ENCODE measurements at regions not wholly inside any gene's neighbourhood (a gene's known extent, or its start where the extent isn't known, plus 50 kb on each side); places are given as distances from the start of the nearest gene placed in this dataset.
A peak's percentile ranks its signal among the peaks of the same experiment; 100 is the strongest.

DNA sequence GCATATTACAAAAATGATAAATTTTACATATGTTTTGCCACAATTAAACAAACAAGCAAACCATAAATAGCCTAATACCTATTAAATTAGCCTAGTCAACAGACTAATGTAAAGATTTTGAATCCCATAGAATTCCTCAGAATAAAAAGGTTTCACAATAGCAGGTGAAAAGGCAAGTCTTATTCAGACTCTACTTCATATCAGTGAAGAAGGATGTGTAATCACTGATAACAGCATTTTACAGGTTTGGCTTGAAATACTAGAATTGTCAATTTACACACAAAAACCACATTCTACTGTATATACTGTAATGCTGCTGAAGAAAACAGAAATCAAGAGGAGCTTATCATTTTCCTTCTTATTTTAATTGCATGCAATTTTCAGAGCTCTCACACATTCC is 90.8 kb upstream of the SSTR1 start:
- no peak for DNase-seq (ENCODE audit: low read depth)

DNA sequence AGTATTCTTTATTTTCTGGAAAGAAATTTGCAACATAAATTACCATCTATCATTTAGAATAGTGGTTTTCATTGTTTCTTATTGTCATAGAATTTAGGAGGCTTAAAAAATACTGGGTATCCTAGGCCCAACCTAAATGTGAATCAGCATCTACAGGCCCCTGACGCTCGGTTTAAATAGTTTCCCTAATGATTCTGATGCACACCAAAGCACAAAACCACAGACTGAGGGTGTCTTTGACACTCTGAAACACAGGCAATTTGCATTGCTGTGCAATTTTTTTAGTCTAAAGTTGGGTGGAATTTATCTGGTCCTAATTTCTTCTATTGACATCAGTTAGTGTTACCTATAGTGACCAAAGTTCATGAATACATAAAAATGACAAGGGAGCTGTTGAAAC is 87.6 kb upstream of the SSTR1 start:
- no peak for DNase-seq (ENCODE audit: low read depth)

DNA sequence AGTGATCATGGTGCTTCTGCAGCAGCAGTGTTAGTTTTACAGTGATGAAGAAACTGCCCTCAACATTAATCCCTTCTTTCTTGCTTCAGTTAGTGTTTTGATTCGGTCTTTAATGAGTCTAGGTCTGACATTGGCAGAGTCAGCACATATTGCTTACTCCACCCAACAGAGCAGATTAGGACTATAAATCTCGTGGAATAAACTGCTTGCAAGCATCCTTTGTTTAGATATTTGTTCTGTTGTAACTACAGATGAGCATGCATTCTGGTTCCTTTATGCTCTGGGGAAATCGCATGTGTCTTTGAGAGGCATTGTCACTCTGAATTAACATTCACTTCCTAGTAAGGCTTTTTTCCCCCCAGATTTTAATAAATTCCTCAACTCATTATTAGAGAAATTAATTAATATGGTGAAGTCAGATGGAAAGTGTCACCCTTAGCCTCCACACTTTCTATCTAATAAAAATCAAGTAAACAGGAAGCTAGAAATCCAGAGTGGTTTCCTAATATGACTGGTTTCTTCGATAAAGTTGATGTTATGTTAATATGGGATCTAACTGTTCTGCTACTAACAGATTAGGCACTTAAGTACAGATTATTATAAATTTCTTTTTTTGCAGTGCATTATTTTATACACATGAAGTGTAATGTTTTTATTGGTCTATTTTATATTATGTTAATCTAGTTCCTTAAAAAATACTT is 86.2 kb upstream of the SSTR1 start:
- DNase-seq (ENCODE audit: low read depth) = no peak

DNA sequence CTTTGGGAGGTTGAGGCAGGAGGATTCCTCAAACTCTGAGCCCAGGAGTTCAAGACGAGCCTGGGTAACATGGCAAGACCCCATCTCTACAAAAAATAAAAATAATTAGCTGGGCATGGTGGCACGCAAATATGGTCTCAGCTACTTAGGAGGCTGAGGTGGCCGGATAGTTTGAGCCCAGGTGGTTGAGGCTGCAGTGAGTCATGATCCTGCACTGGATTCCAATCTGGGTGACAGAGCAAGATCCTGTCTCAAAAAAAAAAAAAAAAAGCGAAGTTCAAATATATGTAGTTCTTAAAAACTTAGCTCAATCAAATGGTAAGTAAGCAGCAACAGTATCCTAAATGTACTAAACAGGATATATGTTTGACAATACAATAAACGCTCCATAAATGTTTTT is 85.5 kb upstream of the SSTR1 start:
- DNase-seq (ENCODE audit: low read depth) = no peak

DNA sequence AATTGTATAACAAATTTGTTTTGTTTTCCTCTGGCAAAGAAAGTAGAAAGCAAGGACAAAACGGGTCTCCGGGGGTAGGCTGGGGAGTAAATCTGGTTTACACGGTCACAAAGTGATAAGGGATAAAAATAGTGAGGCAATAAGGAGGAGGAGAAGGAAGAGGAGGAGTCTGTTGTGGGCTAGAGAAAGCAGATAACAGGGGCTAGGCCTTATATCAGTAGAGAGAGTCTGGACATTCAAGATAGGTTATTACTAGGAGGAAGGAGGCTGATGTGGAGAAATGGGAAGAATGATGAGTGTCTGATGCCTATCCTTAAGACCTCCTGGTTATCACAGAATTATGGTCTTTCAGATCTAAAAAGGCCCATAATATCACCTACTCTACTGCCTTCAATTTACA is 83.2 kb upstream of the SSTR1 start:
- no peak for DNase-seq (ENCODE audit: low read depth)

DNA sequence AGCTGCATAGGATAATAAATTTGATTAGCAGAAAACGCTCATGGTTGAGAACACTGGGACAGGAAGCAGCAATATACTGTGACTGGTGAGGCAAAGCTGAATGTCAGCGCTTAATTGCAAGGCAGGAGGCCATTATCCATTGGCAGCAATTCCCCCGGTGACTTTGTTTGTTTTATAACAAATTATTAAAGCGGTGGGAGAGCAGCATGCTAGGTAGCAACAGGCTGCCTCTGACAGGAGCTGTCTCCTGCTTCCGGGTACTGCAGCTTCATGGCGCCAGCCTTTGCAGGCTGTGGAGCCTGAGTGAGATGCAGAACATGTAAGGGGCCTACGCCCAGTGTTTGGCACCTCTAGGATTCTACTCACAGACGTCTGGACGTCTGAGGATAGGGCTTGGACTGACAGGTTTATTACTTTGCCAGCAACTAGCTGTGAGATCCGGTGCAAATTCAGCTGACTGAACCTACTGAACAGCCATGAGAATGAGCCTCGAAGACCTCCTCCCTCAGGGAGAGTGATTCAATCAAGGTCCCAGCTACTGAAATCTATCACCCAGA is 82.1 kb upstream of the SSTR1 start:
- DNase-seq (ENCODE audit: low read depth) = no peak

DNA sequence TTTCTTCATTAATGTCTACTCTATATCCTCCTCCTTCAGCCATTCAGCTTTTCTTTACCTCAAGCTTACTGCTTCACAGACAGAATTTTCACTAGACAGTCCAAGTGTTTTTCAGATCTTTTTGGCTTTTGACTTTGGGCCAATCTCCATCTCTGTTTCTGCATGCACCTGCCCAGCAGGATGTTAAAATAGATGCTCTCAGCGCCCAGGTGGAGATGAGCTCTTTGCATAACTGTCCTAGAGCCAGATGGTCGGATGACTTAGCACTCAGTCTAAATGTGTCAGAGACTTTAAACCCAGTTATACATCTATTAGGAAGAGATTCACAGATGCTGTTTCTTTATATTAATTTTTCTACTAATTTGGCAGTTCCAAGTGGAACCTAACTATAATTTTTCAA is 80.3 kb upstream of the SSTR1 start:
- no peak for DNase-seq (ENCODE audit: low read depth)

DNA sequence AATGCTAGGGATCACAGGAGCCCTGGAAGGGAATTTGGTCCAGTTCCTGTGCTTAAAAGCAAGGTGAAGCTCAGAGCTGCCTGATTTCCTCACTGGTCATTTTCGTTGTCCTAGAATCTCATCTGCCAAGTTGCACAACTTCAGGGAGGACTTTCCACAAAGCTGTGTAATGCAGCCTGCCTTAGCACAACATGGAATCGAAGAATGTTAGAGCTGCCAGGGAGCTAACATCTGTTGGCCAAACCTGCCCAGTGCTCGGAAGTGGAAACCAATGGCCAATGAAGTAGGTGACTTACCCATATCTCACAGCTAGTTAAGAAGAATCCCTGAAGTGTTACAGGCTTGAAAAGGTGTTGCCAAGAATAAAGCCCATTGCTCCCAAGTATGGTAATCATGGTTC is 79.9 kb upstream of the SSTR1 start:
- no peak for DNase-seq (ENCODE audit: low read depth)

DNA sequence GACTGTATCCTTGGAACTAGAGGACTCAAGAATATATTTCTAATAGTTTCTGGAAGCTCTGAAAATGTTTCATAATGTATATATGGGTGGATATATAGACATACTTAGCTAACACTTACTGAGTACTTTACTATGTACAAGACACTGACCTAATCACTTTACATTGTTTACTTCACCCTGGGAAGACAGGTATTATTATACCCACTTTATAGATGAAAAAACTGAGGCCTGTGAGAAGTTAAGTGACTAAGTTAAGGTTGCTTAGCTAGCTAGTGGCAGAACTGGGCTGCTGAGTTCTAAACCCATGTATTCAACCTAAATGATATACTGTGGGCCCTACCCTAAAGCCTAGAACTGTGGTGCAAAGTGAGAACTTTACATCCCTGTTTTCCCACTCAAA is 79.1 kb upstream of the SSTR1 start:
- DNase-seq (ENCODE audit: low read depth) = no peak

DNA sequence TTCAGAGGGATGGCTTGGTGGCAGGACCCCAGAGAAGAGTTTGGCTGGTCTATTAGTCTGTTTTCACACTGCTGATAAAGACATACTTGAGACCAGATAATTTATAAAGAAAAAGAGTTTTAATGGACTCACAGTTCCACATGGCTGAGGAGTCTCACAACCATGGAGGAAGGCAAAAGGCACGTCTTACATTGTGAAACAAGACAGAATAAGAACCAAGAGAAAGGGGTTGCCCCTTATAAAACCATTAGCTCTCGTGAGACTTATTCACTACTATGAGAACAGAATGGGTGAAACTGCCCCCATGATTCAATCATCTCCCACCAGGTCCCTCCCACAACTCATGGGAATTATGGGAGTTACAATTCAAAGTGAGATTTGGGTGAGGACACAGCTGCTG is 78.5 kb upstream of the SSTR1 start:
- DNase-seq (ENCODE audit: low read depth) = no peak

DNA sequence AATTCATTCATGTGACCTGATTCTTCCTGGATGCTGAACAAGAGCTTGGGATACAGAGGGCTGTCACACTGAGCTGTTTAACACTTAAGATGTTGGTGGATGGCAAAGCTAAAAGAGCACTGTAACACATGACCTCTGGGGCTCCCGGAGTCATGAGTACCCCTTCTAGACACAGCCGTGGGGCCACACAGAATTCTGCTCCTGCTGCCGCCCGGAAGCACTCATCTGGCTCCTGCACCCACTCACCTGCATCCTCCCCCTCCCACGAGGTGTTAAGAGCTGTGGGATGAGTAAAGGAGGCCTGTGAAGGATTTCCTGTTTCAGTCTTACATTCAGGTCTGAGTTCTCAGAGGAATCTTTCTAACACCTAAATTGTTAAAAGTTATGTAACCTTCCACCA is 78.0 kb upstream of the SSTR1 start:
- no peak for DNase-seq (ENCODE audit: low read depth)

DNA sequence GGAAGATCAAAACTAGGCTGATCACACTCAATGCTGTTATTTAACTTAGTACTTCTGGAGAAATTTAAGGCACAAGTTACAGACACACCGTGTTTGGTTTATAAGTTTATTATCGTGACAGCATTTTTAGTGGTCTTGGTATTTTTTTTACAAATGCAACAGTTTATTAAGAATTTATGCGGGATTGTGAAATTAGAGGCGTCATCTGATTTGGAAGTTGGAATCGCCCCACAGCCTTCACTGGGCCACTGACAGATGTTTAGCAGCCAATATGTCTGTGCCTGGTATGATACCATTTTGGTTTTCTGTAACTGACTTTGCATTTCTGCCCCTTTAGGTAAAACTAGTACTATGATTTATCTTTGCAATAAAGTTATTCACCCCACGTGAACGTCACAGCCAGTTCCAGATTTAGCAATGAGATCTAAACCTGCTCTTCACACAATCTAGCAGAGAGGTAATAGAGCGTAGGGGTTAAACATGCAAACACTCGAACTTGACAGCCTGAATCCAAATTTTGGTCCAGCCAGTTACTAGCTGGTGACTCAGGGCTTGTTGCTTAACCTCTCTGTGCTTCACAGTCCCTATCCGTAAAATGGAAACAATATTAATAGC is 73.2 kb upstream of the SSTR1 start:
- no peak for DNase-seq (ENCODE audit: low read depth)

DNA sequence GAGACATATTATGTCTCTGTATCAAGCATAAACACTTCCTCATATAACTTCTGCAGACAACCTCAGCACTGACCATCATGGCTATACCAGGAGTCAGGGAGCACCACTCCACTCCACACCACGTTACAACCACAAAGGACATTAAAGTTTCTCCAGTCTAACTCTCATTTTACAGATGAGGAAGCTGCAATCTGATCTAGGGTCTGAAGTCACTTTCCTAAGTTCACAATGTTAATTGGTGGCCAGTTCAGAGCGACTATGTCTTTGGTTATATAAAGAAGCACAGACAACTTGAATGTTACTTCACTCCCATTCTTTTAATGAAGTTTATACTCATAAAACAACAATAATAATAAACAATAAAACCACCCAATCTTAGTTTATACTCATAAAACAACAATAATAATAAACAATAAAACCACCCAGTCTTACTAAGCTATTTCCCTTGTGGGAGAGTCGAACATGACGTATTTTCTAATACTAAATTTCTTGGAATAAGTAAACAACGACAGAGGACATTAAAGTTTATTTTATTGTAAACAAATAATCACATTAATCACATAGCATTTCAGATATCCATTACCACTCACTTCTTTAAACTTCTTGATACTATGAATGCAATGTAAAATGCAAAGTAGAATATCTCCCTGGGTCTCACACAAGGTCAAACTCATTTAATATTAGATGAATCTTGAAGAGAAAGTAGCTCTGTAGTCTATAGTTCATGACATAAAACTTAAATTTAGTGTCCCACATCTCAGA is 72.4 kb upstream of the SSTR1 start:
- DNase-seq (ENCODE audit: low read depth) = no peak

DNA sequence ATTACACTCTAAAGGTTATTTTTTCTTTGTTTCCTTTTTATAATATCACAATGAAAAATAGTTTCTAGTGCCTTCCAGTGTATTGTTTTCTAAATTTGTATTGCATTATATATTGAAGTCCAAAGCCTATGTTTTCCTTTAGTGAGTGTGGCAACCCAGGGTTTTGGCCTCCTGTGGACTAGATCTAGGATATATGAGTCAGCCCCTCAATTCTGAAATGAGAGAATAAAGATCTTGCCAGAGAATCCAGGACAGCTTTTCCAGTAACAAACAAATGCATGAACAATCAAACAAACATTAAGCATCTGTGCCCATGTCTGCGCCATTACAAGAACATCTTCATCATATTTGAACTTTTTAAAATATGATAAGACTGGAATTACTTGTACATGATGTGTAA is 70.7 kb upstream of the SSTR1 start:
- no peak for DNase-seq (ENCODE audit: low read depth)

DNA sequence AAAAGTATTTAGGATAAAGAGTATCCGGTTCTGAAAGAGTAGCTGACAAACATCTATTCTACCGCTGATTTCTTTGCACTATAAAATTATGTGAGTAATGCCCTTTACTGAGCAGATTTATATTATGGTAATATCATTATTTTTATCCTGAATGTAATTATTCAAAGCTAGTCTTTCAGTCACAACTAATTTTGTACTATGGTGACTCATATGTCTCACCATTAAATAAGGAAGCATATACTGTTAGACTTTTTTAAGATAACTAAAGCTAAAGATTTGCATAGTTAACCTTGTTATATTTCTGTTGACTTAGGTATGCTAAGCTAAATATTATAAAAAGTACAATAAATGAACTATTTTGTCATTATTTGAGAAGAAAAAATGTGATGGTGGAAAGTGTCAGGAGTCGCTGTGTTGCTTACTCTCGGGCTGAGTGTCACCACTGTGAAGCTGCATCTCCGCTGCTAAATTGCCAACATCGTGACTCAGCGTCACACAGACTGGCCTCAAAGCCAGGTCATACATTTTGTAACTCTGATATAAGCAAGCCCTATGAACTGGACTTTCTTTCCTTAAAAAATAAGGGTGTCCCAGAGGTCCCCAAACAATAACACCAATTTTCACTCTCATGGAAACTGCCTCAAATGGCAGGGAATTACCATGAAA is 69.1 kb upstream of the SSTR1 start:
- DNase-seq (ENCODE audit: low read depth) = no peak

DNA sequence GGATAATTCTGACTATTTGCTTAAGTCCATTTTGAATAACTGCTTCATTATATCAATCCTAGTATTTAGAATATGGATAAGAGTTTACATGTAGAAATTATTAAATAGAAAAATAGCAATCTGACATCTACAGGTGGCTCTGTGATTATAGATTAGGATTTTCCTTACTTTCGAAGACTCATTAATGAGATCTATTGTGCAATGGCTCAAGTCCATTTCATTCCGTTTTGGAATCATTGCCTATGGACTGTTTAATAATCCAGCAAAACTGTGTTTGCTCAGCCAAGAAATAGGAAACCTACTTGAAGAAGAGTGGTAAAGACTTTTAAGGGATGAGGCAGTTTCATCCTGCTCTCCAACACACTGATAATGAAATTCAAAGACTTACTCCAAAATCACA is 67.8 kb upstream of the SSTR1 start:
- no peak for DNase-seq (ENCODE audit: low read depth)

DNA sequence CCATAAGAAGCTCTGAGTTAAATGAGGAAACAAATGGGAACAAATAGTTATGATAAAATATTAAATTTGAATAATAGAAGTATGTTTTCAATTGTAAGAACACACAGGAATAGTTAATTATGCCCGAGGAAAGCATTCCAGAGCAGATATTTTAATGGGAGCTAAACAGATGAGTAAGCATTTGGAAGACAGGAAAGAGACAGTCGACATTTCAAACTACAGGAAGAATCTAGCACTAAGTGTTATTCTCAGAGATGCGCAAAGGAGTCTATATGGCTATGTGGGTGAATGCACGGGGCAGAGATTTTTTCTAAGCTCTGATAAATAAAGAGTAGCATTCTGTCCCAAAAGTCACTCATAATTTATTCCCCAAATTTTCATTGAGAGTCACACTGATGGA is 64.5 kb upstream of the SSTR1 start:
- DNase-seq (ENCODE audit: low read depth) = no peak

DNA sequence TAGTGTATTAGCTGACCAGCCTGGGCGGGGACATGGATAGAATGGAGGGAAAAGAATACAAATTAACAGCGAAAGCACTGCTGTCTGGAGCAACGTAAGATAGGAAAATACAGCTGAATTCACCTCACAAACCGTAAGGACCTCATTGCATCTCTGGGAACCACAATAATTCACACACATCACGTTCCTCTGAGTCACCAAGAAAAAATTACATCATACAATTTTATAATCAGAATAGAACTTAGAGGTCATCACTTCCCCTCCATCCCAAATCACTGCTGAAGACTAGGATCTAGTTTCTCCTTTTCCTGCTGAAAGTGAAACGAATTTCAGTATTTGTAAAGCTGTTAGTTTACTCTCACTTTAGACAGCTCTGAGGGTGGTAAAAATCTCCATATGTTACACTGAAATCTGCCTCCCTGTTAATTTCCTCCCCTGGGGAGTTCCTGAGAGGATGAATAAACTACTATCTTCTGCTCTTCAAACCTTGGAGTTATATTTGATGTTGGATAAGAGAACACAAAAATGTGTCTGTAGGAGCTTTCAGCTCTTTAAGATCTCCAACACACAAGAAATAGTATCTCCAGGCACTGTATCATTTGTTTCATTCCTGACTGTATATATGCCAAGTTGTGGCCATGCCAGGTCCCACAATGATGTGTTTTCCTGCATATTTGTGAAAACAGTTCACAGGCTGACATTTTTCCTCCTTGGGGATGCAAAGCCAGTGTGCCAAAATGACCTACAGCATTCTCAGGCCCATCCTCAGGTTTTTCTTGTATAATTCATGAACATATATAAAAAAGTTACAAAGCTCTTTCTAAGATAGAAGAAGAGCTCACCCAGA is 63.8 kb upstream of the SSTR1 start:
- DNase-seq (ENCODE audit: low read depth) = peak; percentile 62

DNA sequence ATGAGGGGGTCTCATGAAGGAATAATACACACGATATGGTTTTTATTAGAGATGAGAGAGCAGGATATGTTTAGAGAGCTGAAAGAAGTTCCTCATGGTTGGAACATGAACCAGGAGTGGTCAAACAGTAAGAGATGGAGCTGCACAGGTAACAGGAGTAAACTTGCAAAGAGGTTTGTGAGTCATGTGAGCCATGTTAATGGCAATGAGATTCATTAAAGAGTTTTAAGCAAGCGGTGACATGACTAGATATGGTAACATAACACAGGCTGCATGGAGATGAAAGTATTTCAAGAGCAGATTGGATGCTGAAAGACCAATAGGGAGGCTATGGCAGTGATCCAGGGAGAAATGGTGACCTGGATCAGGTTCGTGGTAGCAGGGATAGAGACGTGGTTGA is 62.6 kb upstream of the SSTR1 start:
- DNase-seq (ENCODE audit: low read depth) = no peak

DNA sequence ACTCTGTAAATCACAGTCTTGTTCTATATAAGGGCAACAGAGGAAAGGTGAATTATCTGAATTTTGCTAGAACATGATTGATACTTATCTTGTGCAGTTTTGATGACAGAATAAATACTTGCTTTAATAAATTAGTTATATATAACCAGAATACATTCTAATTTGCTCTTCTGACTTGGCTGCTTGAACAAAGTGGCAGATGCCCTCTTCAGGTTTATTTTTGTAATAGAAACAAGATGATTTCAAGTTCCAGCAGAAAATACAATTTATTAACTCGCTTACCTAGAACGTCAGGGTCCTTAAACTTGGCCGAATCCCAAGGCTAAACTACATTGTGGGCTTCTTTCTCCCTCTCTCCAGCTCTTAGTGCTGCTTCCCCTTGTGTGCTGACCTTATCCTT is 57.6 kb upstream of the SSTR1 start:
- no peak for DNase-seq (ENCODE audit: low read depth)
